GM18870 (cell line): ENCODE measurements at regions not wholly inside any gene's neighbourhood (a gene's known extent, or its start where the extent isn't known, plus 50 kb on each side); places are given as distances from the start of the nearest gene placed in this dataset.

Source experiments
- ATAC-seq: cut with Tn5 transposase; IDR thresholded peaks from one replicate; pipeline ENCODE4 v1.9.1; 2021; ENCODE audit warnings: moderate library complexity; ENCODE audit not compliant: unreplicated experiment

DNA sequence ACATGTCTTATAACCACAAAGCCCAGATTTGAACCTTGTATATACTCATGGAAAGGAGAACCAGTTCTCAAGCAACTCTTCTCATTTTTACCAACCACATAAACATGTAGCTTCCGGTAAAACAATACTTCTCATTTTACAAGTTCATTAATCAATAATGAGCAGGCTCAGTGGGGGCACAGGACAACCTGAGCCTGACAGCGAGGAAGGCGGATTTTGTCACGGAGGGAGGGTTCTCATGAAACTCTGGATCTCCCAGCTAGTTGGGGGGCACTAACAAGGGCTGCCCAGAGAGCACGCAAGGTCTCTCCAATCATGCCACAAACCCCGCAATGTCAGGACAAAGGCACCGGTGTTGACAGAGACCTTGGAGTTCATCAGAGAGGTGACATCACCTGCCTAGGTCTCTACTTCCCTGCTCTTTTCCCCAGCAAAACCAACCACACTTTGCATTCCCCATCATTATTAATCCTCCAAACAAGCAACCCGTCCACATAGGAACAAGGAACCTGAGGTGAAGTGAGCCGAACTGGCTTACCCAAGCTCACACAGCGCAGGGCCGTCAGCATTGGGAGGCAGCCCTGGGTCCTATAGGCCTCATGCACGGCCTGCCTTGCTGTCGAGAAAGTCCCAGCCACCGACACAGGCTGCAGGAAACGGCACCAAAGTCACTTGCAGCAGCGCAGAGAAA, 192.1 kb upstream of the KLF14 start:
- ATAC-seq = no peak

DNA sequence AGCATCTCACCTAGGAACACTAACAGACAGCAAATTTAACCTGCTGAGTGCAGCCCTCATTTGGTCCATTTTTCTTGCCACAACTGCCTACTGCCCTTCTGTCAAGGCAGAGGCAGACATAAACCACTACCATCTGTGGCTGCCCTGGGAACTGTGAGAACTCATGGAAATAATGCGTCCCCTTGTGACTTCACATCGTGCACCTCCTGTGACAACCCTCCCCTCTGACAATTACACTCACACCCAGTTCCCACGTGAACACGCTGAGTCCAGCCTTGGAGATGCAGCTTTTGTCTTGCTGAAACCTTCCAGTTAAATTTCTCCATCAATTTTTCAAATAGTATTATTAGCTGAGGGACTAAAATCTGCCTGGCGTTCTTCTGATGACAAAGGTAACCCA, 193.1 kb upstream of the KLF14 start:
- no peak for ATAC-seq

GRCh38 chr7:130927564-130927963, 193.6 kb upstream of the KLF14 start:
- ATAC-seq = no peak

GRCh38 chr7:130929896-130930659, 196.1 kb upstream of the KLF14 start:
- no peak for ATAC-seq

GRCh38 chr7:130930681-130931080, 196.7 kb upstream of the KLF14 start:
- no peak for ATAC-seq

GRCh38 chr7:130931423-130931822, 197.4 kb upstream of the KLF14 start:
- no peak for ATAC-seq

- ATAC-seq = no peak
These were observed 198.1 kb upstream of the KLF14 start for GRCh38 chr7:130932088-130932487.

DNA sequence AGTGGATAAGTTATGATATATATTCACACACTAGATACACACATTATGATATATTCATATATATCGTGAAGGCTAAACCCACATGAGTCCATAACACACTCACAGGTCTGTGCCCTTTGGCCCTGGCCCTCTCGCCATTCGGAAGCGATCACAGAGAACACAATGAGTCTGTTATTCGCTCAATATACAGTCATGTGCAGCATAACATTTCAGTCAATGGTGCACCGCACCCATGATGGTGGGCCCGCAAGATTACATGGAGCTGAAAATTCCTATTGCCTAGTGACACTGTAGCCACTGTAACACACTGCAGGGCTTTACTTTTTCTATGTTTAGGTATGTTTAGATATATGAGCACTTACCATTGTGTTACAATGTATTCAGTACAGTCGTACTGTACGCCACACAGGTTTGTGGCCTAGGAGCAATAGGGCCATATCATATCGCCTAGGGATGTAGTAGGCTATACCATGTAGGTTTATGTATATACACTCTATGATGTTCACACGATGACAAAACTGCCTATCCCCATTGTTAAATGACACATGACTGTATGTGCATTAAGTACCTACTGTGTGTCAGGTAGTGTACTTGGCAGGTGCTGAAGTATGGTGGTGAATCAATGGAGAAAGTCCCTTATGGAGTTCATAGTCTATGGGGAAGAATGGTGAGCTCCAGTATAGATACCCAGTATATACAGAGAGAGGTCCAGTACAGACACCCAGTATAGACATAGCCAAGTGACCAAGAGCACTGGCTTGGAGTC, 198.8 kb upstream of the KLF14 start:
- no peak for ATAC-seq

- no peak for ATAC-seq
These were observed 199.9 kb upstream of the KLF14 start for GRCh38 chr7:130933919-130934318.

DNA sequence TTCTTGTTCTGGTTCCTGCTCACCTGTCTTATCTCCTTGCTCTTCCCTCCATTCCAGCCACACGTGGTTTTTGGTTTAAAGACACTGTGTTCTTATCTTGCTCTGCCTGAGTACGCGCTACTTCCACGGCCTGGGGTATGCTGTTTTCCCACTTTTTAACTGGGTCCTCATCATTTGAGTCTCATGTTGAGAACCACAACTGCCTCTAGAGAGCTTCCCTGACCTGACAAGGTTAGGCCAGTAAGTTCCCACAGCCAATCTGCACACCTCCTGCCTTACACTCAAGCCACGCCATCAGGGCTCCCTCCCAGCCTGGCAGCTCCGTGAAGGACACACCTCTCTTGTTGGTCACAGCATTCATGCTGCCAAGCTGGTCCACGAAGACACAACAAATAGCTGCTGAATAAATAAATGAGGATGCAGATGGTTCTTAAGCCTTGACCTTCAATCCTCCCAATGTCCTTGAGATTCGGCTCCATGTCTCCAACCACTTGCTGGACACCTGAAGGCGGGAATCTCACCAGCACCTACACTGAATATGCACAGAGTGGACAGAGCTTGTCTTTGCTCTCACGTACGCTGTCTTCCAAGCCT, 201.7 kb upstream of the KLF14 start:
- ATAC-seq = no peak

GRCh38 chr7:130936202-130936931, 202.4 kb upstream of the KLF14 start:
- ATAC-seq = no peak

DNA sequence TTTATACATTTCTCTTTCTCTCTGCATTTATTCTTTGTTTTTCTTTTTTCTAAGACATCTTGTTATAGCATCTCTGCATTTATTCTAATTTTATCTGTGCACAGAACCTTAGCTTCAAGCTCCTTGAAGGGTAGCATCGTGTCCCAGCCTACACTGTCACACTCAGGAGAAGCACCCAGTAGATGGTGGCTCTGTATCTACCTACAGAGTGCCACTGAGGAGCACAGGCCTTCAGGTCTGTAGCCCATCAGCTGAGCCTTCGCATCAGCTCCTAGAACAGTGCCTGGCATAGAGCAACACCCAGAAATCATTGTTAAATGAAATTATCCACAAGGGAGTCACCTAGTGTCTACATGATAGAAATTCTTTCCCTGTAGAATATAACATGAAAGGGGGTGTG, 203.0 kb upstream of the KLF14 start:
- ATAC-seq = no peak

DNA sequence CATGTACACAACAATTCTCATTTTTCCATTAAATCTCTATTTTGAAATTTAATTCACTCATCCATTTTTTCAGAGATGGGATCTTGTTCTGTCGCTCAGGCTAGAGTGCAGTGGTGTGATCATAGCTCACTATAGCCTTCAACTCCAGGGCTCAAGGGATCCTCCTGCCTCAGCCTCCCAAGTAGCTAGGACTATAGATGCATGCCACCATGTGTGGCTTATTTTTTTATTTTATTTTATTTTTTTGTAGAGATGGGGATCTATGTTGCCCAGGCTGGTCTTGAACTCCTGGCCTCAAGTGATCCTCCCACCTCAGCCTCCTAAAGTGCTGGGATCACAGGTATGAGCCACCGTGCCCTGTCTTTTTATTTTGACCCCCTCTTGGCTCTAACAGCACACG, 203.8 kb upstream of the KLF14 start:
- ATAC-seq = no peak

- no peak for ATAC-seq
These were observed 204.7 kb upstream of the KLF14 start for GRCh38 chr7:130938661-130939060.

- no peak for ATAC-seq
These were observed 205.5 kb upstream of the KLF14 start for GRCh38 chr7:130939321-130940095.

GRCh38 chr7:130940326-130940725, 206.3 kb upstream of the KLF14 start:
- no peak for ATAC-seq

GRCh38 chr7:130940907-130941306, 206.9 kb upstream of the KLF14 start:
- ATAC-seq = no peak

- no peak for ATAC-seq
These were observed 207.6 kb upstream of the KLF14 start for GRCh38 chr7:130941322-130942210.
